Loucy (cell line): ENCODE measurements at regions not wholly inside any gene's neighbourhood (a gene's known extent, or its start where the extent isn't known, plus 50 kb on each side); places are given as distances from the start of the nearest gene placed in this dataset.

Source experiments
- CTCF ChIP-seq: fragments of 200-600 bp; sonication (generic); conservative IDR thresholded peaks from 2 replicates; pipeline ENCODE4 v1.5.1; 2014; ENCODE audit warnings: mild to moderate bottlenecking, antibody characterized with exemption, low read length
- EZH2phosphoT487 ChIP-seq: fragments of 200-600 bp; IDR thresholded peaks from 2 replicates; pipeline ENCODE4 v1.6.1; 2018; ENCODE audit warnings: antibody characterized with exemption, mild to moderate bottlenecking, moderate library complexity, borderline replicate concordance

GRCh38 chr21:38081708-38082107 lies 165.5 kb upstream of the KCNJ6 start:
- TF ChIP-seq CTCF (no peak), EZH2phosphoT487 (no peak)
